ENCODE measurements at regions not wholly inside any gene's neighbourhood (a gene's known extent, or its start where the extent isn't known, plus 50 kb on each side); places are given as distances from the start of the nearest gene placed in this dataset.

DNA sequence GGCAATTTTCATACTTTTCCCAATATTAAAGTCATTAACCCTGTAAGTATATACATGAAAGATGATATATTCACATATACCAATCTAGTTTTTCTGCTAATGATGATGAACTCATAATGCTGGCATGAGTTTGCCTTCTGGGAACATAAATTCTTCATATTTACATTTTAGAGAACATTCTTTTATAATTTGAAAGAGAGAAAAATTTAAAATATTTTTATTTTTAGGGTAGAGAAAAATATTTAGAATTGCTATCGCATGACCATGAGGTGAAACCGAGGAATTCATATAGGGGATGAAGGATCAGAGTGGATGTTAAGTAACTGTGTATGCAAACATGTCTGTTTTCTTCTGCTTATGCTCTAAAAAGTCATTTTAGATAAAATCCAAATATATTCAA, 825.3 kb upstream of the FLRT2 start:
- no peak overlapping the region for H3K4me3 ChIP-seq (replicated peaks in 1 of 3; ENCODE audit: insufficient read depth in 1 of 3, low read depth in 1 of 3, low read length in 3 of 3)
- H2AFZ ChIP-seq (ENCODE audit: low read depth, low read length): no peak overlapping the region
- H3K4me2 ChIP-seq (ENCODE audit: insufficient read depth, low read length): no peak overlapping the region
- no peaks in the 10 kb centered on the region for H3K9me1 ChIP-seq (replicated peaks; ENCODE audit: control insufficient read depth, extremely low read depth, insufficient read depth, low read length)
- no peak for DNase-seq (ENCODE audit: low read depth, low spot score)
- H3K79me2 ChIP-seq (ENCODE audit: control insufficient read depth, insufficient read depth, low read length): no peaks in the 10 kb centered on the region
- no peak overlapping the region for H3K27ac ChIP-seq (ENCODE audit: insufficient read depth, low read depth, low read length)
- H3K9me3 ChIP-seq (replicated peaks; ENCODE audit: control insufficient read depth, insufficient read depth, low read length): no peaks in the 10 kb centered on the region
- intact Hi-C loops (cut with micrococcal nuclease): no loop called here
- POLR2A ChIA-PET: no interaction called here
- no peaks in the 10 kb centered on the region for H3K27me3 ChIP-seq (ENCODE audit: control insufficient read depth in 2 of 2, insufficient read depth in 2 of 2, low read length in 2 of 2)
- no TSS peak for BruUV-seq (replicated peaks)
- FAIRE-seq: no peak
- dilution Hi-C loops (cut with MboI; ENCODE audit: extremely low pct_ligation_motif_present, low sequenced_read_pairs): no loop called here
- H3K4me1 ChIP-seq (ENCODE audit: control insufficient read depth, extremely low read depth, insufficient read depth, low read length): peaks cover 5% of the 10 kb centered on the region
- TF ChIP-seq POLR2AphosphoS5 (IDR thresholded peaks at IDR 0.05; ENCODE audit: insufficient read depth, low read depth, low read length) (no peak), FOS (IDR thresholded peaks at IDR 0.05; ENCODE audit: borderline replicate concordance, insufficient read depth, low read length) (no peak), MYC (IDR thresholded peaks at IDR 0.05; ENCODE audit: low read depth, low read length) (no peak), CTCF (IDR thresholded peaks at IDR 0.05; ENCODE audit: extremely low read depth in 1 of 2, insufficient read depth in 1 of 2, low read depth in 1 of 2, low read length in 2 of 2) (no peak), POLR2A (IDR thresholded peaks at IDR 0.05; ENCODE audit: low read depth, low read length) (no peak), GATA2 (IDR thresholded peaks at IDR 0.05; ENCODE audit: insufficient read depth, insufficient read length, low read depth, low read length) (no peak), EZH2 (IDR thresholded peaks at IDR 0.05; ENCODE audit: borderline replicate concordance, low read depth, low read length, severe bottlenecking) (no peak), JUN (IDR thresholded peaks at IDR 0.05; ENCODE audit: borderline replicate concordance, insufficient read depth, insufficient read length, low read depth) (no peak)
- TF ChIP-seq, protein P1, sequence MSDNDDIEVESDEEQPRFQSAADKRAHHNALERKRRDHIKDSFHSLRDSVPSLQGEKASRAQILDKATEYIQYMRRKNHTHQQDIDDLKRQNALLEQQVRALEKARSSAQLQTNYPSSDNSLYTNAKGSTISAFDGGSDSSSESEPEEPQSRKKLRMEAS (IDR thresholded peaks at IDR 0.05; ENCODE audit: insufficient read depth, insufficient read length): no peak
- H4K20me1 ChIP-seq (replicated peaks; ENCODE audit: control insufficient read depth, extremely low read depth, insufficient read depth, low read length): no peaks in the 10 kb centered on the region
- CTCF ChIA-PET: no interaction called here
- no peak overlapping the region for H3K9ac ChIP-seq (replicated peaks; ENCODE audit: extremely low read depth, insufficient read depth, low read length)
- H3K36me3 ChIP-seq (ENCODE audit: control insufficient read depth in 2 of 2, extremely low read depth in 1 of 2, insufficient read depth in 2 of 2, low read length in 2 of 2): no peaks in the 10 kb centered on the region
